ENCODE measurements at regions not wholly inside any gene's neighbourhood (a gene's known extent, or its start where the extent isn't known, plus 50 kb on each side); places are given as distances from the start of the nearest gene placed in this dataset.

DNA sequence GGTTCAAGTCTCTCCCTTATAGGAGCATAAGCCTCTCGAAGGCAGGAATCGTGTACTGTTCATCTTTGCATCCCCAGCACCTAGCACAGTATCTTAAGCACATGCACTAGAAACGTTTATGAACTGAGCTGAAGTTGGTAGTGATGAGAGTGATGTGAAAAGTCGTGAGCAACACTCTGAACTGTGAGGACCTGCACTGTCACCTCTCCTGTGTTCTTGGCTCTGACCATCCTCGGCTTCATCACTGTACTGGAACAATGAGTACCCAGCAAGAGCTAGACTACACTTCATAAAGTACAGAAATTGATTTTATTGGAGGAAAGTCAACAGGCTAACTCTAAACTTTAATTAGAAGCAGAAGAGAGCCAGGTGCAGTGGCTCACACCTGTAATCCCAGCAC lies 473.6 kb downstream of the BCAT1 start:
- TF ChIP-seq CTCF (IDR thresholded peaks at IDR 0.05; ENCODE audit: poor library complexity, severe bottlenecking) (no peak), SMC3 (conservative IDR thresholded peaks at IDR 0.05; ENCODE audit: poor library complexity) (no peak), EZH2 (IDR thresholded peaks at IDR 0.05; ENCODE audit: borderline replicate concordance, insufficient read depth, low read length, poor library complexity, severe bottlenecking) (no peak), POLR2AphosphoS5 (IDR thresholded peaks at IDR 0.05) (no peak), RAD21 (conservative IDR thresholded peaks at IDR 0.05) (no peak), MXI1 (conservative IDR thresholded peaks at IDR 0.05; ENCODE audit: poor library complexity, severe bottlenecking) (no peak), EP300 (conservative IDR thresholded peaks at IDR 0.05; ENCODE audit: poor library complexity, severe bottlenecking) (no peak)
- TF ChIP-seq, protein P1, sequence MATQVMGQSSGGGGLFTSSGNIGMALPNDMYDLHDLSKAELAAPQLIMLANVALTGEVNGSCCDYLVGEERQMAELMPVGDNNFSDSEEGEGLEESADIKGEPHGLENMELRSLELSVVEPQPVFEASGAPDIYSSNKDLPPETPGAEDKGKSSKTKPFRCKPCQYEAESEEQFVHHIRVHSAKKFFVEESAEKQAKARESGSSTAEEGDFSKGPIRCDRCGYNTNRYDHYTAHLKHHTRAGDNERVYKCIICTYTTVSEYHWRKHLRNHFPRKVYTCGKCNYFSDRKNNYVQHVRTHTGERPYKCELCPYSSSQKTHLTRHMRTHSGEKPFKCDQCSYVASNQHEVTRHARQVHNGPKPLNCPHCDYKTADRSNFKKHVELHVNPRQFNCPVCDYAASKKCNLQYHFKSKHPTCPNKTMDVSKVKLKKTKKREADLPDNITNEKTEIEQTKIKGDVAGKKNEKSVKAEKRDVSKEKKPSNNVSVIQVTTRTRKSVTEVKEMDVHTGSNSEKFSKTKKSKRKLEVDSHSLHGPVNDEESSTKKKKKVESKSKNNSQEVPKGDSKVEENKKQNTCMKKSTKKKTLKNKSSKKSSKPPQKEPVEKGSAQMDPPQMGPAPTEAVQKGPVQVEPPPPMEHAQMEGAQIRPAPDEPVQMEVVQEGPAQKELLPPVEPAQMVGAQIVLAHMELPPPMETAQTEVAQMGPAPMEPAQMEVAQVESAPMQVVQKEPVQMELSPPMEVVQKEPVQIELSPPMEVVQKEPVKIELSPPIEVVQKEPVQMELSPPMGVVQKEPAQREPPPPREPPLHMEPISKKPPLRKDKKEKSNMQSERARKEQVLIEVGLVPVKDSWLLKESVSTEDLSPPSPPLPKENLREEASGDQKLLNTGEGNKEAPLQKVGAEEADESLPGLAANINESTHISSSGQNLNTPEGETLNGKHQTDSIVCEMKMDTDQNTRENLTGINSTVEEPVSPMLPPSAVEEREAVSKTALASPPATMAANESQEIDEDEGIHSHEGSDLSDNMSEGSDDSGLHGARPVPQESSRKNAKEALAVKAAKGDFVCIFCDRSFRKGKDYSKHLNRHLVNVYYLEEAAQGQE (IDR thresholded peaks at IDR 0.05; ENCODE audit: borderline replicate concordance), result no peak
